Right ventricle myocardium superior (tissue), 1 donor: ENCODE measurements at regions not wholly inside any gene's neighbourhood (a gene's known extent, or its start where the extent isn't known, plus 50 kb on each side); places are given as distances from the start of the nearest gene placed in this dataset.

Experiments
- ATAC-seq: fragments of 200-7000 bp; cut with Tn5 transposase; one replicate; pipeline ENCODE4 v1.9.1; 2020; ENCODE audit warnings: mild to moderate bottlenecking; ENCODE audit not compliant: poor library complexity
- DNase-seq: peaks from one replicate; pipeline ENCODE4 v3.0.0-alpha.2; 2020
- intact Hi-C: fragments of 100-400 bp; cut with DNase I; formaldehyde crosslinking; loops from one replicate; pipeline ENCODE4 v1.11.2; 2022
- donor health status: DM: no; HTN: yes; CAD: no; lungs with severe emphysema.

DNA sequence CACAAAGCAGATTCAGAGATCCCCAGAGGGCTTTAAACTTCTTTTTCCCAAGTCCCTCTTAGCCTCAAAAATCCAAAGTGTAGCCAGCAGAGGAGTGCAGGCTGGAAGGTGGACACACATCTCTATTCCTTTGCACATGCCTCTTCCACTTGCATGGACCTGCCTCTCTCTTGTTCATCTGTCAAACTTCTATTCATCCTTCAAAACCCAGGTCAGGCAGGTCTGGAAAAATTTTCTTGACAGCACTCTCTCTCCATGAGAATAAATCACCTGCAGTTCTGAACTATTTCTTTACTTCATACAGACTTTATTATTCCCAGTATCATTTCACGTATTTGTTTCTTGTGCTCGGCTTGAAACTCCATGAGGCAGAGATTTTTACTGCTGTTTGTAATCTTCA lies 127.5 kb downstream of the SS18 start:
- intact Hi-C loops = no loop called here
- DNase-seq (no peak), ATAC-seq (no peak)

DNA sequence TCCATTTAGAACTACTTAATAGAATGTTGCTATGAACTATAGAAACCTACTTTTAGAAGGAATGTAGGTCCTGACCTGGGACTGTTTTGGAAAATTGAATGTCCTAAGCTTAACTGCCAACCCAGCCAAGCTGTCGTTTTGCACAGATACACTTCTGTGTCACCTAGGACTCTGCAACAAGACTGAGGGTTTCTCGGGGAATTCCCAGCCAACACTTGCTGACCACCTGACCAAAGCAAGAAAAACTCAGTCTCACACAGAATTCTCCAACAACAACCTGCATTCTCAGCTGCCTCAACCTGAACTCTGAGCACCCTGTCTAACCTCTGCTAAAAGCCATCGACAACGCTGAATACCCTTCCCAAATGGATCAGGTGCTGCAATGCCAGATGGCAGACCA lies 128.2 kb downstream of the SS18 start:
- intact Hi-C loops = no loop called here
- DNase-seq = no peak
- ATAC-seq = no peak

DNA sequence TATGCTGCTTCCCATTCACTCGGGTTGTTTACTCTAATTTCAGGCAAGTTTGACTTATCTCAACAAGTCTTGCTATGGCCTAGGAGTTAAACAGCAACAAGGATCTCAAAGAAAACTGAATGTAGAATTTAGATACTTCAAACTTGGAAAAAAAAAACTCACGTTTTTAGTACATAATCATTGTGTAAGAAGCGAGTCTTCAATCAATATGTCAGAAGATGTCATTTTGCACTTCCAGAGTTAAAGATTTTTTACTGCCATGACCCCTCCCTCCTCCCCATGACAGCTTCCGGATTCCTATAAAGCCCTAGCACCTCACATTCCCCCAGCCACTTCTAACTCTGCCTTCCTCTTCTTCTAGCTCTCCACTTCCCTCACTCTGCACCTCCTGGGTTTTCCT lies 133.4 kb downstream of the SS18 start:
- intact Hi-C loops = no loop called here
- ATAC-seq (no peak), DNase-seq (no peak)

DNA sequence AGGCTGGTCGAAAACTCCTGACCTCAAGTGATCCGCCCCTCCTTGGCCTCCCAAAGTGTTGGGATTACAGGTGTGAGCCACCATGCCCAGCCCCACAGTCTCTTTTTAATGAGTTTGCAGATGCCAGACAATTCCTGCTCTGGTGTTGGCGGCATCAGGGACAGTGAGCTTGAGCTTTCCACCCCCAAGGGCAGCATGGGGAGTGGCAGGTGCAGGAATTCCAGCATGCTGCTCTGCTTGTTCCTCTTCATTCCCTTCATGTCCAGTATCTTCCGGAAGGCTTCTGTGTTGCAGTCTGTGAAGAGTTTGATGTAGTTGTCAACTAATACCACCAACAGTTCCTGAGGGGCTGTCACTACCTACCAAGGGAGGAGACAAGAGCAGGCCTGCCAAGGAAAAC lies 137.3 kb downstream of the SS18 start:
- DNase-seq (no peak), ATAC-seq (no peak)
- intact Hi-C loops = no loop called here

DNA sequence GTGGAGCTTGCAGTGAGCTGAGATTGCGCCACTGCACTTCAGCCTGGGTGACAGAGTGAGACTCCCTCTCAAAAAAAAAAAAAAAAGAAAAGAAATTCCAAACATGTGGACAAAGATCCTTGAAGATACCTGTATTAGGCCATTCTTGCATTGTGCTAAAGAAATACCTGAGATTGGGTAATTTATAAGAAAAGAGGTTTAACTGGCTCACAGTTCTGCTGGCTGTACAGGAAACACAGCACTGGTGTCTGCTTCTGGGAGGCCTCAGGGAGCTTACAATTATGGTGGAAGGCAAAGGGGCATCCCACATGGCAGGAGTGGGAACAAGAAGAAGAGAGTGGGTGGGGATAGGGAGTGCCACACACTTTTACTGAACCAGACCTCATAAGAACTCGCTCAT lies 140.1 kb downstream of the SS18 start:
- intact Hi-C loops = no loop called here

DNA sequence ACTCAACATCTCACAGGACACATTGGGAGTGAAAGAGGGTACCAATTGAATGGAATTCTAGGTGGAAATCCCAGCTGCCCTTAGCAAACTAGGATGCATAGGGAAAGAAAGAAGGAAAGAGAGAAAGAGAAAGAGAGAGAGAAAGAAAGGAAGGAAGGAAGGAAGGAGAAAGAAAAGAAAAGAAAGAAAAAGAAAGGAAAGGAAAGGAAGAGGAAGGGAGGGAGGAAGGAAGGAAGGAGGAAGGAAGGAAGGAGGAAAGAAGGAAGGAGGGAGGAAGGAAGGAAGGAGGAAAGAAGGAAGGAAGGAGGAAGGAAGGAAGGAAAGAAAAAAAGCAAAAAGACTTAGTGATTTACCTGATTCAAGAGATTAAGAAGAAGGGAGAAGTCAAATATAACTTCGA lies 143.9 kb downstream of the SS18 start:
- DNase-seq (no peak), ATAC-seq (no peak)
- intact Hi-C loops = no loop called here

More for the DNA sequence above, 140.1 kb downstream of the SS18 start:
- DNase-seq = no peak
- no peak for ATAC-seq

DNA sequence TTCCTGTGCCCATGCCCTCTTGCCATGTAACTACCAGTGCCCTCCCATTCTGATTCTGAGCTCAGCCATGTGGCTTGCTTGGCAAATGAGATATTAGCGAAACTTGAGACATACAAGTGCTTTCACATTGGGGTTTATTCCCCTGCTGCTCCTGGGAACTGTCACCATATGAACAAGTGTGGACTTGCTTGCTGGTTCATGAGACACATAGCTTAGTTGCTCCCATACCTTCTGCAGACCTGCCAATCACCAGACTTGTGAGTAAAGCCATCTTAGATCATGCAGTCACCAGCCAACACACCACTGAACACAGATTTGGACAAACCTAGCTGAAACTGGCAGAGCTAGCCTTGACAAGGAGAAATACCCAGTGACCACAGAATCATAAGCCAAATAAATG lies 155.1 kb downstream of the SS18 start:
- no peak for DNase-seq
- ATAC-seq = no peak
- intact Hi-C loops = no loop called here

DNA sequence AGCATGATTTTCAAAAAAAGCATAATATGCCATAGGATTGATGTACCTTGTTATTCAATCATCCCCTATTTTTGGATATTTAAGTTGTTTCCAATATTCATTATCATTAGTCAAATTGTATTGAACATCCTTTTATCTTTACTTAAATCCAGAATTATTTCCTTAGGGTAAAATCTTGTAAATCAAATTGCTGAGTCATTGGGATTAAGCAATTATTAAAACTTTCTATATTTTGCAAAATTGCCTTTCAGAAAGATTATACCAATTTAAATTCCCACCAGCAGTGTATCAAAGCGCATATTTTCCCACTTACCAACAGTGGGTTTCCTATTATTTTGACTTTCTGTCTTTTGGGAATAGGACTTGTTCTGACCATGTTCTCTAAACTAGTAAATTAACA lies 159.3 kb downstream of the SS18 start:
- no peak for ATAC-seq
- intact Hi-C loops = no loop called here
- no peak for DNase-seq

DNA sequence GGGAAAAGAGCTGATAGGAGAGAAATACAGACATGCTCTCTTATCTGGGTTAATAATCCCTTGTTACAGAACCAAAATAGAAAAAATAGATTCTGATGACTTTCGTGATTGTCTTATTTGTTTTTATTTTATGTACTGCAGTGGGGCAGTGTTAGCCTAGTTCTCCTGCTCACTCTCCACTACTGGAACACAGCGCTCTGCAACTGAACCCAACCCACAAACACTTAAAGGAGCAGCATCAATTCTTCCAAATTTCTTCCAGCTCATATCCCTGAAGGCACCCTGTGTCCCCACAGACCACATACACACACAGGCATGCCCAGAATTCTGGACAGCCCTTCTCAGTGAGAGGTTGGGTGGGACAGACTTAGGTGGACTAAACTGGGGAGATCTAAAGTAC lies 160.6 kb downstream of the SS18 start:
- intact Hi-C loops = no loop called here
- ATAC-seq = no peak

DNA sequence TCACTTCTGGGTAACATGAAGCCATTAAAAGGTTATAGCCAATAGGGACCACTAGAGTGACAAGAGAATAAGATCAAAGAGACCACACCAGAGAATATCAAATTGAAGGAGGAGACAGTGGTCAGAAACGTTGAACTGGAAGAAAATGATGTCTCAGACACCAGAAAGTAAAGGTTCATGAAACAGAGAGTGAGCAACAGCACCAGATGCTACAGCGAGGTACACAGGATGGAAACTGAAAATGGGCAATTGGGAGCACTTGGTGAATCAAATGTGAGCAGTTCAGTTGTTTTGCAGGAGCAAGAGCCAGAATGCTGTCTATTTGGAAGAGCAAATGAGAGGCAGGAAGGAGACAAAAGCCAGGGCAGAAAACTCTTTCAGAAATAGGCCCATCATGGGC lies 162.6 kb downstream of the SS18 start:
- ATAC-seq = no peak
- intact Hi-C loops = no loop called here
- DNase-seq = no peak

More for the DNA sequence above, 160.6 kb downstream of the SS18 start:
- no peak for DNase-seq

DNA sequence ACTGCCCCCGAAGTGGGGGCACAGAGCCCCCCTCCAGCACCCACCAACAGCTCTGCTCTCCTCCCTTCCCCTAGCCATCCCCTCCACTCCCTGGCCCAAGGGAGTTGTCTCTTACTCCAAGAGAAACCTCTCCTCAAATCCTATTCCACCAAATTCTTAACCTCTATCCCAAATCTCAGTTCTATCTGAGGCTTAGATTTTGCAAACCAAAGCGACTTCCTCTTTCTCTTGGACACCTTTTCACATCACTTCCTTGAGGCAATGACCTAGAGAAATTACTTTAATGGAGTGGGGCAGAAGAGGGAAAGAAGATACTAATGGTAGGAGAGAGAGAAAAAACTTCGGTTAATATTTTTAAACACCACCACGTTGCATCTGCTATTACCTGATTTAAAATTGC lies 167.2 kb downstream of the SS18 start:
- DNase-seq (no peak), ATAC-seq (no peak)
- intact Hi-C loops = no loop called here

DNA sequence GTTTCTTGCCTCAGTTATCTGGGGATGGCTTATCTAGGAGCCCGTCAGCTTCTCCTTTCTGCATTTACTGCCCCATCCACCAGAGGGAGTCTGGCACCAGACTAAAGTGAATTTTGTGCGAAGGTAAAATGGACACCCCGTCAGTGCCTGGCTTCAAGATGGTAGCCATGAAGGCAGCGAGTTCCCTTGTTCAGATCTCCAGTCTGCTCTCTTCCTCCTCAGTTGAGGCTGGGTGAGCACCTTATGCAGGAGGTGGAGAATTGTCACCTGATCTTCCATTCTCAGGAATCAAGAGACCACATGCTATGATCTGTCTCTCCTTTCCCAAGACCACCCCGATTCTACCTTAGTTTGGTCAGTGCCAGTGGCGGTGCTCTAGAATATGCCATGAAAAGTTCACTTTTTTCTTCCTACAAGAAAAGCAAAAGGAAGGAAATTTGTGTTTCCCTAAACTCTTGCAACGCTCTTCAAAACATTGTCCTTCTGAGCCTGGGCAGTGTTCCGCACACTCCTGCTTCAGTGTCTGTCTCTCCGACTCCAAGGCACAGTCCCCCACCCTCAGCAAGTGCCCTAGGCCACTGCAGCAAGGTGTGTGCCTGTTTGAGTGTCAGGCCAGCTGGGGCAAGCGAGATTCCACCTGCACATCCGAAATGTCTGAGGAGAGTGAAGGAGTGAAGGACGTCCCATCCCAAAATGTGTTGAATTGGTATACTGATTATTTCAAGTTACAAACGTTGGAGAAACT lies 168.6 kb downstream of the SS18 start:
- intact Hi-C loops = no loop called here
- ATAC-seq = no peak
- no peak for DNase-seq

DNA sequence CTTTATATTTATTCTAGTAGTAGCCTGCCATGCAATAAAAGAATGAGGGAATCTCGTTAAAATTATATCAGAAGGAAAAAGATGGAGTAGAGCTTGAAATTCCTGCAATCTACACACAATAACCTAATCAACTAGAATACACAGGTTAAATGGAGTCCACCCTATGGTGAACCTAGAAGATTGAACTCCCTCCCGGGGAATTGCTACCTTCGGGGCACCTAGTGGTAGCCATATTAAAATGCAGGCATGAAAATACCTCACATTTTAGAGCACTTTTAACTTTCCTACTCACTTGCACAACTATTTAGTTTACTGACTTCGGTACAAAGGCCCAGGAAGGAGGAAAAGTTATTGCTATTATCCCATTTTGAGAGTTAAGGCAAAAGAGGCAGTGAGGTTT lies 174.5 kb downstream of the SS18 start:
- DNase-seq (no peak), ATAC-seq (no peak)
- intact Hi-C loops = no loop called here

DNA sequence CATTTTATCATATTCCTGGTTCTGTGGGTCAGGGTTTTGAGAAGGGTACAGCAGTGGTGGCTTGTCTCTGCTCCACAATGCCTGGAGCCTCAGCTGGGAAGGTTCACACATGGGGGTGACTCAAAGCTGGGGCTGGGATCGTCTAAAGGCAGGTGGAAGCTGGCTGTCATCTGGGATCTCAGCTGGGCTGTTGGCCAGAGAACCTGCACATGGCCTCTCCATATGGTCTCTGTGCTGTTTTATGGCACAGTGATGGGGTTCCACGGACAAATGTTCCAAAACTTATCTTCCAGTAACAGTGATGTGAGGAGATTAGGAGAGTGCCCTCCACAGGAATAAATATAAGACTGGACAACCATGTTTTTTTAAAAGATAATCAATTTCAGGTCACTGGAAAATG lies 191.4 kb downstream of the SS18 start:
- intact Hi-C loops = loop anchor here (10.0 kb wide), 1 partner anchor 1024 kb away; no protein-coding TSS in a partner anchor
- DNase-seq = no peak
- no peak for ATAC-seq

DNA sequence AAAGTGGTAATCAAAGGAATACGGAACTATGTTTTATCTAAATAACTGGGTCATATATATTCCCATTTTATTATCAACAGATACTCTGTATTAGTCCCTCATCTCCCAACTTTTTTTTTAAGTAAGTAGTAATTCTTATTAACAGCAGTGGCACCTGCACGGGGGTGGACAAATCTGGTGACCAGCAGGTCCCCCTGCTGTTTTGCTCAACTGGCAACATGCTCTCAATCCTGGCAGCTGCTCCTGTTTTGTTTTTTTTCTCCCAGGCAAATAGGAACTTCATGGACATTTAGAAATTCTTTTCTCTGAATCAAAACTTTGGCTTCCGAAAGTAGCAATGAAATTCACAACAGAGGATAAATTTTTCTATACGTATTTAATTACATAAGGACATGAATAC lies 193.5 kb downstream of the SS18 start:
- no peak for DNase-seq
- intact Hi-C loops = loop anchor here (10.0 kb wide), 1 partner anchor 1022 kb away; no protein-coding TSS in a partner anchor
- ATAC-seq = no peak

DNA sequence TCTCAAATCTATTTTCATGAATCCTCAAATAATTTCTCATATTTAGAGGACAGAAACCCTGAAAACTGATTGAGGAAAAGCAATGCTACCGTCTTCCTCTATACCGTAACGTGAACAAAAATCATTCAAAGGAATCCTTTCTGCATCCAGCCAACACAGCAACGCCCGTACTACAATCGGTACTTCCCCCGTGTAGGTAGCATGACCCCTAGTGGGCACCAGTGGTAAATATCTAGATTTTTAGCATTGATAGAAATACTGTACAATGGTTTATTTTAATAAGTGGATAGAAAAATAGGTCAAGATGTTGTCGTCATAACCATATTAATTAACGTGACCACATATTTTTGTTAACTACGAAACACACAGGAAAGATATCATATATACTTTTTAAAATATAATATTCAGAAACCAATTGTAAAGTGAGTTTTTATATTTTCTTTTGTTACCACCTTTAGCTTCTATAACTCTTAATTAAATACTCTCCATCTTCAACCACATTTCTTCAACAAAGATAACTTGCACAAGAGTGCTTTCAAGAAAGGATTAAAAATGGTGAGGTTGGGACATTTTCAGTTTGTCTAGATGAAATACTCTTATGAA lies 194.1 kb downstream of the SS18 start:
- ATAC-seq (peak; percentile 52), DNase-seq (no peak)
- intact Hi-C loops = loop anchor here (10.0 kb wide), 1 partner anchor 1021 kb away; no protein-coding TSS in a partner anchor

DNA sequence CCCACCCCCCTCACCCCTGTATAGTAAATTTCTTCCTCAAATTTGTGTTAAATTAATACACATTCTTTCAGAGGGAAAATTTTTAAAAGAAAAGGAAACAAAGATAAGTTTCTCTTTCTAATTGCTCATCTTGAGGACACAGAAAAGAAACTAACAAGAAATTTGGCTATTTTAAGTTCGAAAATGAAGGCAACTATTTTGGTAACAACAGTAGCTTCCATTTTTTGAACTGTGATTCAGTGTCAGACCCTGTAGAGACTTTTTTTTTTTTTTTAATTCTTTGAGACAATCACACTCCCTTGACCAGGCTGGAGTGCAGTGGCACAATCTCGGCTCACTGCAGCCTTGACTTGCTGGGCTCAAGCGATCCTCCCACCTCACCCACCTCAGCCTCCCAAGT lies 194.9 kb downstream of the SS18 start:
- ATAC-seq = no peak
- no peak for DNase-seq
- intact Hi-C loops = loop anchor here (10.0 kb wide), 1 partner anchor 1021 kb away; no protein-coding TSS in a partner anchor

DNA sequence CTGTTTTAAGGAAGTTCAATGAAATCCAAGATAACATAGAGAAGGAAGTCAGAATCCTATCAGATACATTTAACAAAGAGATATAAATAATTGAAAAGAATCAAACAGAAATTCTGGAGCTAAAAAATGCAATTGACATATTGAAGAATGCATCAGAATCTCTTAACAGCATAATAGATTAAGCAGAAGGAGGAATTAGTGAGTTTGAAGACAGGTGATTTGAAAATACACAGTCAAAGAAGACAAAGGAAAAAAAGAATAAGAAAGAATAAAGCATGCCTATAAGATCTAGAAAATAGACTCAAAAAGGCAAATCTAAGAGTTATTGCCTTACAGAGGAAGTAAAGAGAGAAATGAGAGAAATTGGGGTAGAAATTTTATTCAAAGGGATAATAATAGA lies 204.1 kb downstream of the SS18 start:
- ATAC-seq = no peak

DNA sequence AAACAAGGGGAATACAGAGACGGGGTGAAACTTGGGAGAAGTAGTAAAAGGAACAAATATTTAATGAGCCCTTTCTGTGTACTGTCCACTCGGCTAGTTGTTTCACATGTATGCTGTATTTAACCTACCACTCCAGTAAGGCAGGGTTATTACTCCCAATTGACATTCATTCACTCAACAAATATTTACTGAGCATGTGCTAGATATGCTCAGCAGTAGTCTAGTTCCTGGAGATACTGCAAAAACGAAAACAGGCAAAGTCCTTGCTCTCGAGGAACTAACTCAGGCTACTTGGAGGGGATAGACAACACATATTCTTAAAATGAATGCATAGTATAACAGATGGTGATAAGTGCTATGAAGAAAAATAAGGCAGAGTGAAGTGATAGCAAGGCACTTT lies 207.3 kb downstream of the SS18 start:
- ATAC-seq (no peak), DNase-seq (no peak)
- intact Hi-C loops = no loop called here

More for the DNA sequence above, 204.1 kb downstream of the SS18 start:
- no peak for DNase-seq
- intact Hi-C loops = no loop called here

DNA sequence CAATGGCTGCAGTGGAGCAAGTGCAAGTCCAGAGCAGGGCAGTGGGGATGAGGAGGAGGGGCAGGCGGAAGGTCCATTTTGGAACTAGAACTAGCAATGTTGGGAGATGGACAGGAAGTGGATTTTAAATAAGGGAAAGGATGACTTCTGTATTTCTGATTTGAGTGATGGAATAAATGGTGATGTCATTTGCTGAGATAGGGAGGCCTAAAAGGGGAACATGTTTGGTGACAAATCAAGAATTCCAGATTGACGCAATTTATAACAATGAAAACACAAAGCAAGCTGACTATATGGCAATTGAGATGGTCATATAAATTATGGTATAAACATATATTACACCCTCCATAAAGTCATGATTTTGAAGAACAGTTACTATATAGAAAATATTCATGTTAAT lies 209.3 kb downstream of the SS18 start:
- DNase-seq (no peak), ATAC-seq (no peak)
- intact Hi-C loops = no loop called here

DNA sequence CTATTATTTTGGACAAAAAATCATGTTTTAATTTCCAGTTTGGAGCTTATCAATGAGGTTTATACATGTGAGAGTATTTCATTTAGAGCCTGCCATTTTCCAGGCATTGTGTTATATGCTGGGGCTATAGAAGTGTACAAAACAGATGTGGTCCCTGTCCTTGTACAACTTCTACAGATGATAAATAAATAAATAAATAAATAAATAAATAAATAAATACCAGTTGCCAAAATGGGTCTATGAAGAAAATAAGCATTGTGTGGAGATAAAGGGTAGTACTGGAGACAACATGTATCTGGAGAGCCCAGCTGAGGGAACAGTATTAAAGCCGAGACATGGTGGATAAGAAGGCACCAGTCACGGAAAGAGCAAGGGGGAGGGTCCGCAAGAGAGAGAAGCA lies 210.0 kb downstream of the SS18 start:
- no peak for DNase-seq
- intact Hi-C loops = no loop called here
- no peak for ATAC-seq
